ENCODE measurements at regions not wholly inside any gene's neighbourhood (a gene's known extent, or its start where the extent isn't known, plus 50 kb on each side); places are given as distances from the start of the nearest gene placed in this dataset.

DNA sequence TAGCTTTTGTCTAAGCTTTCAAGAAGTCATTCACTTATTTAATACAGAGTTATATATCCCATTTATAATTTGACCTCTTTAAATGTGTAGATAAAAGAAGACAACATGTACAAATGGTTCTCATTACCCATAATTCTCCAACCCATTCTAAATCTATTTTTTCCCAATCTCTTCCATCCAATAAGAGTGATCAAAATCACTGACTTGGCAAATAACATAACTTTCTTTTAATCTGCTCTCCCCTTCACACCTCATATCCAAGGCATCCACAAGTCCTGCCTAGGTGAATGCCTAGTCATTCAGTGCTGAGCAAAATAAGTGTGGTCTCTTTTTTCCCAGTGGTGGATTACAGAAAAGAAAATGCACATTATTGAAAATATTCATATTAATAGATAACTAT lies 1231.1 kb downstream of the CDH11 start:
- Mint-ChIP-seq H3K9me3 (peaks cover 19% of the 10 kb centered on the region), H3K27ac (no peak overlapping the region), H3K4me3 (no peak overlapping the region), H3K36me3 (ENCODE audit: low read depth) (no peaks in the 10 kb centered on the region), H3K27me3 (no peaks in the 10 kb centered on the region), H3K4me1 (ENCODE audit: low read depth) (no peaks in the 10 kb centered on the region)
- POLR2A ChIA-PET = no interaction called here
- DNase-seq (no peak), ATAC-seq (ENCODE audit: poor library complexity) (no peak)
- Histone ChIP-seq H3K9me3 (ENCODE audit: control insufficient read depth in 1 of 2, insufficient read depth in 1 of 2, low read length in 2 of 2) (peaks cover 0 to 4% of the 10 kb centered on the region in 2 experiments), H3K27me3 (ENCODE audit: control insufficient read depth in 1 of 2, insufficient read depth in 2 of 2, low read length in 2 of 2) (no peaks in the 10 kb centered on the region), H3K4me3 (ENCODE audit: low read length) (no peak overlapping the region), H3K36me3 (ENCODE audit: insufficient read depth, low read length) (no peaks in the 10 kb centered on the region), H3K4me1 (ENCODE audit: insufficient read depth, low read length) (no peaks in the 10 kb centered on the region), H3K27ac (ENCODE audit: low read depth in 1 of 2, low read length in 2 of 2) (no peak overlapping the region)
- TF ChIP-seq, protein P1, sequence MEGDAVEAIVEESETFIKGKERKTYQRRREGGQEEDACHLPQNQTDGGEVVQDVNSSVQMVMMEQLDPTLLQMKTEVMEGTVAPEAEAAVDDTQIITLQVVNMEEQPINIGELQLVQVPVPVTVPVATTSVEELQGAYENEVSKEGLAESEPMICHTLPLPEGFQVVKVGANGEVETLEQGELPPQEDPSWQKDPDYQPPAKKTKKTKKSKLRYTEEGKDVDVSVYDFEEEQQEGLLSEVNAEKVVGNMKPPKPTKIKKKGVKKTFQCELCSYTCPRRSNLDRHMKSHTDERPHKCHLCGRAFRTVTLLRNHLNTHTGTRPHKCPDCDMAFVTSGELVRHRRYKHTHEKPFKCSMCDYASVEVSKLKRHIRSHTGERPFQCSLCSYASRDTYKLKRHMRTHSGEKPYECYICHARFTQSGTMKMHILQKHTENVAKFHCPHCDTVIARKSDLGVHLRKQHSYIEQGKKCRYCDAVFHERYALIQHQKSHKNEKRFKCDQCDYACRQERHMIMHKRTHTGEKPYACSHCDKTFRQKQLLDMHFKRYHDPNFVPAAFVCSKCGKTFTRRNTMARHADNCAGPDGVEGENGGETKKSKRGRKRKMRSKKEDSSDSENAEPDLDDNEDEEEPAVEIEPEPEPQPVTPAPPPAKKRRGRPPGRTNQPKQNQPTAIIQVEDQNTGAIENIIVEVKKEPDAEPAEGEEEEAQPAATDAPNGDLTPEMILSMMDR (IDR thresholded peaks at IDR 0.05) = no peak
- intact Hi-C loops (cut with DNase I, micrococcal nuclease) = no loop called here
- CTCF ChIA-PET = no interaction called here

DNA sequence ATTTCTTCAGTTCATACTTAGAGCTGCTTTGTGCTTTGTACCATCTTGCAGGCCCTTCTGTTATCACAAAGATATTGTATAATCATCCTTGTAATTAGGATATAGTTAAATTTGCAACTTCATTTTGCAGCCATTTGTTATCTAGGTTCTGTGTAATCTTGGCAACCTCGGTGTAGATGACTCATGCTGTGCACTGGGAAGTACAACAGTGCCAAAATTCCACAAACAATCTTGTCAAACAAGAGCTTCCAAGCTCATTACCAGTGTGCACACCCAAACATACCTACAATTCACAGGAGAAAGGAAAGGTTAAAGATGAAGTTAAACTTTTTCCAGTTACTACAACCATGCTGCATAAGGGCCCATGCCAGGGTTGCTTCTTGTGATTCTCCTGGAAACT lies 1231.8 kb downstream of the CDH11 start:
- H3K9me3 Mint-ChIP-seq = peaks cover 15% of the 10 kb centered on the region
- ChIA-PET CTCF (no interaction called here), POLR2A (no interaction called here)
- no peak for DNase-seq
- intact Hi-C loops (cut with DNase I, micrococcal nuclease) = no loop called here
- Histone ChIP-seq H3K36me3 (ENCODE audit: insufficient read depth, low read length) (no peaks in the 10 kb centered on the region), H3K4me3 (ENCODE audit: low read length) (no peak overlapping the region), H3K27me3 (ENCODE audit: control insufficient read depth in 1 of 2, insufficient read depth in 2 of 2, low read length in 2 of 2) (no peaks in the 10 kb centered on the region), H3K4me1 (ENCODE audit: insufficient read depth, low read length) (no peaks in the 10 kb centered on the region), H3K27ac (ENCODE audit: low read depth in 1 of 2, low read length in 2 of 2) (no peak overlapping the region), H3K9me3 (ENCODE audit: control insufficient read depth in 1 of 2, insufficient read depth in 1 of 2, low read length in 2 of 2) (peaks cover 3 to 4% of the 10 kb centered on the region in 2 experiments)
- H3K4me1 Mint-ChIP-seq (ENCODE audit: low read depth) = no peaks in the 10 kb centered on the region
- no peak overlapping the region for H3K4me3 Mint-ChIP-seq
- TF ChIP-seq, protein P1 (IDR thresholded peaks at IDR 0.05) = no peak
- H3K27me3 Mint-ChIP-seq = no peaks in the 10 kb centered on the region
- H3K27ac Mint-ChIP-seq = no peak overlapping the region
- no peak for ATAC-seq (ENCODE audit: poor library complexity)
- no peaks in the 10 kb centered on the region for H3K36me3 Mint-ChIP-seq (ENCODE audit: low read depth)

DNA sequence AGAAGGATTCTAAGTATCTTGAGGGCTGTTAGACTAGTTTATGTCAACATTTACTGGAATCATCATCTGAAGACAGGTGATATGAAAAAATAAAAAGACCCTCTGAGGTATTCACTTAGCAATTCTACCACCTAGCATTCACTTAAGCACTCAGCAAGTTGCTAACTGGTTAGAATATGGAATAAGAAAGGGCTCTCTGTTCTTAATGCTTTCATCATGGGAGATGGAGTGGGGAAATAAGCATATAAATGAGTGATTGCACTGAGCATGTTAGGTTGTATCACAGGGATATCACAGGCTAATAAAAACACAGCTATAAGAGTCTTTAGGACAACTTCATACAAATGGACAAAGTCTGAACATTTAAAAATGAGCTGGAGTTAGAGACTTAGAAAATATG lies 1238.8 kb downstream of the CDH11 start:
- POLR2A ChIA-PET = no interaction called here
- H3K36me3 Mint-ChIP-seq (ENCODE audit: low read depth) = no peaks in the 10 kb centered on the region
- no peaks in the 10 kb centered on the region for H3K4me1 ChIP-seq (ENCODE audit: insufficient read depth, low read length)
- TF ChIP-seq, protein P1 (IDR thresholded peaks at IDR 0.05) = no peak
- no peak overlapping the region for H3K27ac ChIP-seq (ENCODE audit: low read depth in 1 of 2, low read length in 2 of 2)
- no peak overlapping the region for H3K4me3 Mint-ChIP-seq
- intact Hi-C loops (cut with DNase I, micrococcal nuclease) = no loop called here
- no peaks in the 10 kb centered on the region for H3K36me3 ChIP-seq (ENCODE audit: insufficient read depth, low read length)
- H3K9me3 Mint-ChIP-seq = peaks cover 23% of the 10 kb centered on the region
- DNase-seq (no peak), ATAC-seq (ENCODE audit: poor library complexity) (no peak)
- no peaks in the 10 kb centered on the region for H3K27me3 Mint-ChIP-seq
- no peak overlapping the region for H3K27ac Mint-ChIP-seq
- H3K4me3 ChIP-seq (ENCODE audit: low read length) = no peak overlapping the region
- H3K9me3 ChIP-seq (ENCODE audit: control insufficient read depth in 1 of 2, insufficient read depth in 1 of 2, low read length in 2 of 2) = peaks cover 4 to 9% of the 10 kb centered on the region in 2 experiments
- CTCF ChIA-PET = no interaction called here
- no peaks in the 10 kb centered on the region for H3K4me1 Mint-ChIP-seq (ENCODE audit: low read depth)
- H3K27me3 ChIP-seq (ENCODE audit: control insufficient read depth in 1 of 2, insufficient read depth in 2 of 2, low read length in 2 of 2) = no peaks in the 10 kb centered on the region

Measured in CD4-positive, alpha-beta T cell (primary cell).